OCI-LY1 (cell line): ENCODE measurements at regions not wholly inside any gene's neighbourhood (a gene's known extent, or its start where the extent isn't known, plus 50 kb on each side); places are given as distances from the start of the nearest gene placed in this dataset.

Experiments
- H2AFZ ChIP-seq: fragments of 200-600 bp; sonication (generic), shearing (Covaris generic); 2 replicates; pipeline ENCODE4 v1.6.0; 2014; ENCODE audit warnings: antibody characterized with exemption, mild to moderate bottlenecking, low read length
- H3F3A ChIP-seq: fragments of 200-600 bp; sonication (generic), shearing (Covaris generic); 2 replicates; pipeline ENCODE4 v1.6.0; 2014; ENCODE audit warnings: mild to moderate bottlenecking, antibody characterized with exemption, low read length, moderate library complexity; ENCODE audit not compliant: insufficient read depth
- H3K27ac ChIP-seq: fragments of 200-600 bp; sonication (generic); 2 replicates; pipeline ENCODE4 v1.5.1; 2014; ENCODE audit warnings: low read length, mixed run types, mild to moderate bottlenecking, low read depth; ENCODE audit not compliant: poor library complexity, severe bottlenecking
- H3K27me3 ChIP-seq: fragments of 200-600 bp; sonication (generic); 2 replicates; pipeline ENCODE4 v1.6.0; 2014; ENCODE audit warnings: antibody characterized with exemption, mild to moderate bottlenecking, low read length, moderate library complexity; ENCODE audit not compliant: insufficient read depth
- H3K36me3 ChIP-seq: fragments of 200-600 bp; sonication (generic); 2 replicates; pipeline ENCODE4 v1.6.1; 2014; ENCODE audit warnings: mild to moderate bottlenecking, antibody characterized with exemption, low read length, moderate library complexity, mixed read lengths; ENCODE audit not compliant: insufficient read depth
- H3K4me1 ChIP-seq: fragments of 200-600 bp; sonication (generic); 2 replicates; pipeline ENCODE4 v1.5.1; 2014; ENCODE audit warnings: mild to moderate bottlenecking, low read length, moderate library complexity; ENCODE audit not compliant: insufficient read depth, severe bottlenecking
- H3K4me2 ChIP-seq: fragments of 200-600 bp; sonication (generic), shearing (Covaris generic); 2 replicates; pipeline ENCODE4 v1.6.1; 2014; ENCODE audit warnings: low read length
- H3K4me3 ChIP-seq: fragments of 200-600 bp; sonication (generic); 2 replicates; pipeline ENCODE4 v1.5.1; 2014; ENCODE audit warnings: low read length, low read depth, mild to moderate bottlenecking, mixed read lengths; ENCODE audit not compliant: poor library complexity, severe bottlenecking
- H3K79me2 ChIP-seq: fragments of 200-600 bp; shearing (Covaris generic); 2 replicates; pipeline ENCODE4 v1.6.1; 2016; ENCODE audit warnings: mixed run types, low read length, mixed read lengths; ENCODE audit not compliant: insufficient read depth
- H3K9ac ChIP-seq: fragments of 200-600 bp; sonication (generic), shearing (Covaris generic); 2 replicates; pipeline ENCODE4 v1.6.1; 2014; ENCODE audit warnings: mild to moderate bottlenecking, low read length, mixed read lengths
- H3K9me2 ChIP-seq: fragments of 200-600 bp; sonication (generic), shearing (Covaris generic); 2 replicates; pipeline ENCODE4 v1.6.1; 2014; ENCODE audit warnings: low read depth, mild to moderate bottlenecking, low read length, mixed read lengths
- H3K9me3 ChIP-seq: fragments of 200-600 bp; shearing (Covaris generic); 2 replicates; pipeline ENCODE4 v1.6.1; 2014; ENCODE audit warnings: low read length, mixed read lengths
- H4K20me1 ChIP-seq: fragments of 200-600 bp; sonication (generic), shearing (Covaris generic); 2 replicates; pipeline ENCODE4 v1.6.0; 2016; ENCODE audit warnings: mild to moderate bottlenecking, low read length; ENCODE audit not compliant: insufficient read depth
- CTCF ChIP-seq: fragments of 200-600 bp; sonication (generic), shearing (Covaris generic); IDR thresholded peaks from 2 replicates; pipeline ENCODE4 v1.5.1; 2017; ENCODE audit warnings: mild to moderate bottlenecking, antibody characterized with exemption, low read length, moderate library complexity, mixed read lengths
- EZH2 ChIP-seq: fragments of 200-600 bp; sonication (generic), shearing (Covaris generic); IDR thresholded peaks from 2 replicates; pipeline ENCODE4 v1.8.0; 2017; ENCODE audit warnings: borderline replicate concordance, mixed run types, mild to moderate bottlenecking, antibody characterized with exemption, low read length, moderate library complexity, mixed read lengths

- Histone ChIP-seq H3K9ac (no peak overlapping the region), H3K4me3 (no peak overlapping the region), H3K9me3 (no peaks in the 10 kb centered on the region), H2AFZ (no peak overlapping the region), H3K27ac (no peak overlapping the region), H3F3A (no peaks in the 10 kb centered on the region), H3K4me2 (no peak overlapping the region), H4K20me1 (no peaks in the 10 kb centered on the region), H3K79me2 (no peaks in the 10 kb centered on the region), H3K27me3 (no peaks in the 10 kb centered on the region), H3K36me3 (no peaks in the 10 kb centered on the region), H3K4me1 (no peaks in the 10 kb centered on the region), H3K9me2 (no peaks in the 10 kb centered on the region)
- TF ChIP-seq CTCF (no peak), EZH2 (no peak)
These were observed 124.0 kb upstream of the LARP1 start for GRCh38 chr5:154631141-154631540.

DNA sequence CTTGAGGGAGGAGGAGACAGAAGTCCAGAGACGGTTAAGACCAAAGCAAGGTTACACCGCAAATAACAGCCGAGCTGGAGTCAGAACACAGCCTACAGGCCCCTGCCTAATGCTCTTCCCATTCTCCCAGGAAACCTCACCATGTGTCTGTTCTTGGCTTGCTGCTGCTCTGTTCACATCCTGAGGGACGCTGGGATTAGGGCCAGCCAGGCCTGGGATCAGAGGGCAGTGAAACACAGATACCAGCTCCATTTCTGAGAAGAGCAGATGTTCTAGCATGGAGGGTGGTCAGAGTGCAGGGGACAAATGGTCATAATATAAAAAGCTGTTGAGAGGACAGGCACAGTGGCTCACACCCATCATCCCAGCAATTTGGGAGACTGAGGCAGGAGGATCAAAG, 124.8 kb upstream of the LARP1 start:
- H4K20me1 ChIP-seq: no peaks in the 10 kb centered on the region
- H3K4me3 ChIP-seq: no peak overlapping the region
- no peaks in the 10 kb centered on the region for H3K36me3 ChIP-seq
- no peaks in the 10 kb centered on the region for H3K9me2 ChIP-seq
- H3K9me3 ChIP-seq: no peaks in the 10 kb centered on the region
- H3K9ac ChIP-seq: no peak overlapping the region
- TF ChIP-seq CTCF (no peak), EZH2 (no peak)
- H3K27ac ChIP-seq: no peak overlapping the region
- no peak overlapping the region for H2AFZ ChIP-seq
- H3K4me1 ChIP-seq: no peaks in the 10 kb centered on the region
- H3K27me3 ChIP-seq: no peaks in the 10 kb centered on the region
- no peaks in the 10 kb centered on the region for H3K79me2 ChIP-seq
- no peaks in the 10 kb centered on the region for H3F3A ChIP-seq
- H3K4me2 ChIP-seq: no peak overlapping the region

DNA sequence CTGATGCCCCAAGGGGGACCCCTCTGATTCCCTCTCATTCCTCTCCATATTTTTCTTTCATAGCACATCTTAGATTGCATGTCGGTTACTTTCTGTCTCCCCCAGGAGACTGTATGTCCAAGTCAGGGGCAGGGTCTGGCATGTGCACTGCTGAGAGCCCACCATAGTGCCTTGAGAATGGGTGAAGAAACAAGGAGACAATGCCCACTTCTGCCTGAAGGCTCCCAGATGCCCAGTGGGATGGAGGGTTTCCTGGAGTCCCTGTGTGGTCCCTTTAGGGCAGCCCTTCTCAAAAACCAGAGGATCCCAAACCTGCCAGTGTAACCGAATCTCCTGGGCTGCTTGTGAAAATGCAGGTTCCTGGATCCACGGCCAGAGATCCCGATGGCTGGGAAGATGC, 126.5 kb upstream of the LARP1 start:
- H3K27ac ChIP-seq: no peak overlapping the region
- no peaks in the 10 kb centered on the region for H3F3A ChIP-seq
- H3K27me3 ChIP-seq: no peaks in the 10 kb centered on the region
- H3K79me2 ChIP-seq: no peaks in the 10 kb centered on the region
- no peaks in the 10 kb centered on the region for H3K36me3 ChIP-seq
- TF ChIP-seq EZH2 (no peak), CTCF (no peak)
- no peak overlapping the region for H3K4me2 ChIP-seq
- no peak overlapping the region for H3K9ac ChIP-seq
- H3K9me2 ChIP-seq: no peaks in the 10 kb centered on the region
- H3K4me1 ChIP-seq: no peaks in the 10 kb centered on the region
- no peaks in the 10 kb centered on the region for H3K9me3 ChIP-seq
- H2AFZ ChIP-seq: no peak overlapping the region
- no peaks in the 10 kb centered on the region for H4K20me1 ChIP-seq
- no peak overlapping the region for H3K4me3 ChIP-seq
